Stimulated activated CD8-positive, alpha-beta memory T cell treated with anti-CD3 and anti-CD28 coated beads, Interleukin-15, amount 100 ng/mL, for 1 hour (primary cell): ENCODE measurements at regions not wholly inside any gene's neighbourhood (a gene's known extent, or its start where the extent isn't known, plus 50 kb on each side); places are given as distances from the start of the nearest gene placed in this dataset.
"Not testable (repeated sequence)": the region's sequence is repeated elsewhere in the genome, so short reads cannot be mapped to it uniquely, and the experiment has no call there.

Source experiments
- DNase-seq: peaks from one replicate; pipeline ENCODE4 v3.0.0-alpha.2; 2020; ENCODE audit warnings: low read depth

DNA sequence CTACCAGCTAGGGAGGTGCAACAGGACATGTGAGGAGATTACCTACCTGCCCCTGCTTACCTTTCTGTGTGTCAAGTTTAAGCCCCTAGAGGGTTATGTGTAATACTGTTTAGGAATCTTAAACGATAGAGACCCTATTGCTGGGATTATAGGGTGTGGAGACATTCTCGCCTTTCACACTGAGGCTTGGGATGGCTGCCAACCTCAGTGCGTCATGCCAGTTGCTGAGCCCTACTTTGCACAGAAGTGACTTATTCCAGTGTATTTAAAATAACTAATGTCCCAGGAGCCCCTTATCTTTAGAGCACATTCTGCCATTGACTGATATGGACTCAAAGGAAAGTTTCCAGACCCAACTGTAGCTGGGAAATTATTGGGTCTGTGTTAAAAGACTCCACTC is 76.6 kb upstream of the XPA start:
- DNase-seq = no peak

DNA sequence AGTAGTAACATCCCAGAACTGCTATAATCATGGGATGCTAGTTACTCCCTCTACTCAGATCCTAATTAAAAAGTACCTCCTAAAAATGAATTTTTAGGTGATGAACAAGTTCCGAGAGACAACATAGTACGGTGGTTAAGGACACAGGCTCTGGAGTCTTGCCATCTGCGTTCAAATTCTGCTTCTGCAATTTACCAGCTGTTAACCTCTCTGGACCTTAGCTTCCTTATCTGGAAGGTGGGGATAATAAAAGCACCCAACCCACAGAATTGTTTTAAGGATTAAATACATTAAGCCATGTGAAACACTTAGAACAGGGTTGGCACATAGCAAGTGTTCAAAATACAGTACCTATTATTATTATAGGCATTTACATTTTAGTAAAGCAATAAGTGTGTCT is 77.5 kb upstream of the XPA start:
- DNase-seq = no peak

DNA sequence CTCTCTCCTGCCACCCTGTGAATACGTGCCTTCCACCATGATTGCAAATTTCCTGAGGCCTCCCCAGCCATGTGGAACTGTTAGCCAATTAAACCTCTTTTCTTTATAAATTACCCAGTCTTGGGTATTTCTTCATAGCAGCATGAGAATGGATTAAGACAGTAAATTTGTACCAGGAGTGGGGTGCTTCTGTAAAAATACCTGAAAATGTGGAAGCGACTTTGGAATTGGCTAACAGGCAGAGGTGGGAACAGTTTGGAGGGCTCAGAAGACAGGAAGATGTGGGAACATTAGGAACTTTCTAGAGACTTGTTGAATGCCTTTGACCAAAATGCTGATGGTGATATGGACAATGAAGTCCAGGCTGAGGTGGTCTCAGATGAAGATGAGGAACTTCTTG is 74.3 kb upstream of the FOXE1 start:
- DNase-seq = not testable (repeated sequence)

- no peak for DNase-seq
These were observed 73.4 kb upstream of the FOXE1 start for GRCh38 chr9:97779608-97780007.

GRCh38 chr9:97781902-97782301 is 71.1 kb upstream of the FOXE1 start:
- no peak for DNase-seq

GRCh38 chr9:97786341-97786740 is 66.7 kb upstream of the FOXE1 start:
- no peak for DNase-seq

- no peak for DNase-seq
These were observed 65.5 kb upstream of the FOXE1 start for GRCh38 chr9:97787551-97787950.

- DNase-seq = no peak
These were observed 64.0 kb upstream of the FOXE1 start for GRCh38 chr9:97788763-97789663.

DNA sequence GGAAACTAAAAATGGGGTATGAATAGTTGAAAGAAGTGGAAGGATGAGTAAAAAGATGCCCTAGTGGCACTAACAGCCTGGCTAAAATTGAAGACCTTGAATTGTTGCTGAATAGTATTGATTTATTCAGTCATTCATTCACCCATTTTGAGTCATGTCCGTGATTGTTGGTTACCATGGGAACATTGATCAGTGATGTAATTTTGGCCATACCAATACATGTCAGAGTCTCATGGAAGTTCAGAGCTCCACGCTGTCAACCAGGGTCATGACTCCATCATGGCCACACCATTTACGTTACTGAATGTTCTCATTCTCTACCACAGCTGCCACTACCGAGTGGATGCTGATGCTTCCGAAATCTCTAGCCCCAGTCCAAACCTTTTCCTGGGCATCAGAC is 62.5 kb upstream of the FOXE1 start:
- DNase-seq = no peak

DNA sequence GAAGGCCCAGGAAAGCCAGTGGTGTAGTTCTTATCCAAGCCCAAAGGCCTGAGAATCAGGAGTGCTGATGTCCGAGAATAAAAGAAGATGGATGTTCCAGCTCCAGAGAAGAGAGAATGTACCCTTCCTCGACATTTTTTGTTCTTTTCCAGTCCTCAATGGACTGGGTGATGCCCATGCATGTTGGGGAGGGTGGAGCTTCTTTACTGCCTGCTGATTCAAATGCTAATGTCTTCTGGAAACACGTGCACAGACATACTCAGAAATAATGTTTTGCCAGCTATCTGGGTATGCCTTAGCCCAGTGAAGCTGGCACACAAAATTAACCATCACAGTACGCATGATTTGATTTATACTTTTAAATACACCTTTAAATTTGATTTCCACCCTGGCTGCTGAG is 61.5 kb upstream of the FOXE1 start:
- DNase-seq = no peak

GRCh38 chr9:97793067-97793466 is 60.0 kb upstream of the FOXE1 start:
- DNase-seq = no peak

DNA sequence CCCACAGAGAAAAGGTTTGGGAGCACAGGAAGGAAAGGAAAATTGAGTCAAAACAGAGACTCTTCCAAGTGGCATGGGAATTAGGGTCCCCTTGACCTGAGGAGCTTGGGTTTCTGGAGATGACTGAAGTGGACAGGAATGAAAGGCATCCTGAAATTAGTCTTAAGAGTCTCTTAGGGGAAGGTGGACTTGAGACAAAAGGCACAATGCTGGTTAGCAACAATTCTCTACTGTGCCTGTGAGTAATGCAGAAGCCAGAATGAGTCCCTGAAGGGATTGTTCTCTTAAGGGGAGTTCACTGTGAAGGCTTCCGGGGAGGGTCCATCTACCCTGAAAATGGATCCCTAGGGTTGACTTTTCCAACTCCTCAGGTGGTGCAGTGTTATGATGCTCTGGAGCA is 58.4 kb upstream of the FOXE1 start:
- DNase-seq = no peak

DNA sequence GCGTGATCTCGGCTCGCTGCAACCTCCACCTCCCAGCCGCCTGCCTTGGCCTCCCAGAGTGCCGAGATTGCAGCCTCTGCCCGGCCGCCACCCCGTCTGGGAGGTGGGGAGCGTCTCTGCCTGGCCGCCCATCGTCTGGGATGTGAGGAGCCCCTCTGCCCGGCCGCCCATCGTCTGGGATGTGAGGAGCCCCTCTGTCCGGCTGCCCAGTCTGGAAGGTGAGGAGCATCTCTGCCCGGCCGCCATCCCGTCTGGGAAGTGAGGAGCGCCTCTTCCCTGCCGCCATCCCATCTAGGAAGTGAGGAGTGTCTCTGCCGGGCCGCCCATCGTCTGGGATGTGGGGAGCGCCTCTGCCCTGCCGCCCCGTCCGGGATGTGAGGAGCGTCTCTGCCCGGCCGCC is 56.9 kb upstream of the FOXE1 start:
- DNase-seq = not testable (repeated sequence)

DNA sequence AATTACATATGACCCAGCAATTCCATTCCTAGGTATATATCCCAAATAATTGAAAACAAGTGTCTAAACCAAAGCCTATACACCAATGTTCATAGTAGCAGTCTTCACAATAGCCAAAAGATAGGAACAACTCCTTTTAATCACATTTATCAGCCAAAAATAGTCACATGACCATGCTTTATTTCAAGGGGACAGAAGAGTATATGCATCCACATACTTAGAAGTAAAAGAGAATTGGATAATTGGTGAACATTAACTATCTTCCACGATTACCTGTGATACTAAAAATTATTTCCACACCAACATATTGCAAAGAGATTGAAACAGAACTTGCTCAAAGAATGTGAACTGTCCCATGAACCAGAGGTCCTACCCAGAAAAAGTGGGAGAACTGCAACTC is 51.8 kb upstream of the FOXE1 start:
- no peak for DNase-seq

DNA sequence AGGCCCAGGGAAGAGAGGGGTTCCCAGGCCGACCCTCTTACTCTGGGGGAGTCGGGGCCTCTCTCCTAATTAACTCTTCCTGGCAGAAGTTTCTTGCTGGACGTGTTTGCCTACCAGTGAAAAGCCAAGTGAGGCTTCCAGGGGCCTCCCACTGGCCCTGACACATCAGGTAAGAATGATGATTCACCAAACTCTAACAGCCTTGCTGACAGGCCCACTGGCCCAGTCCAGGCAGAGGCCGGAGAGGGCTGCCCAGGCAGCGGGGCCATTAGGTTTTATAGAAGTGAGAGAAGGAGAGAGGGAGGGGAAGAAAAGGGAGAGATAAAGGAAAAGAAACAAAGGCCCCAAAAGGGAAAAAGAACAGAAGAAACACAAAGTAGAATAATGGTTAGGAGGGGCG is 50.8 kb upstream of the FOXE1 start:
- DNase-seq = no peak

GRCh38 chr9:97803167-97804058 is 49.6 kb upstream of the FOXE1 start:
- peak; percentile 37 for DNase-seq
